ENCODE measurements at regions not wholly inside any gene's neighbourhood (a gene's known extent, or its start where the extent isn't known, plus 50 kb on each side); places are given as distances from the start of the nearest gene placed in this dataset.

- ChIA-PET POLR2A (ENCODE audit: unreplicated experiment) (no interaction called here), CTCF (no interaction called here)
- H2BK5ac ChIP-seq (ENCODE audit: low read depth, low read length, poor library complexity, severe bottlenecking), result no peak overlapping the region
- no peaks in the 10 kb centered on the region for H3K36me3 ChIP-seq (ENCODE audit: control insufficient read depth, insufficient read depth, low read length)
- DNase-seq (peak; percentile 80), ATAC-seq (ENCODE audit: low read depth) (peak; percentile 64; the same call in 1 of the 2 replicates)
- H2BK120ac ChIP-seq (ENCODE audit: low read depth, low read length), result no peak overlapping the region
- no peak overlapping the region for H3K18ac ChIP-seq (ENCODE audit: low read depth, low read length)
- H4K20me1 ChIP-seq (ENCODE audit: insufficient read depth, low read length), result no peaks in the 10 kb centered on the region
- no peak overlapping the region for H2AFZ ChIP-seq (replicated peaks; ENCODE audit: low read length, poor library complexity)
- no peak overlapping the region for H2AK9ac ChIP-seq (replicated peaks; ENCODE audit: low read depth, low read length, poor library complexity)
- no peak overlapping the region for H3K14ac ChIP-seq (replicated peaks; ENCODE audit: low read depth, low read length)
- no peaks in the 10 kb centered on the region for H3K9me3 ChIP-seq (ENCODE audit: control insufficient read depth, insufficient read depth, low read length)
- no peak overlapping the region for H3K4me3 ChIP-seq (ENCODE audit: insufficient read depth, low read depth, low read length)
- H3K79me1 ChIP-seq (ENCODE audit: low read depth in 1 of 2, low read length in 2 of 2), result peaks cover 6 to 19% of the 10 kb centered on the region in 2 experiments
- no peak overlapping the region for H2AK5ac ChIP-seq (ENCODE audit: low read depth, low read length)
- no peak overlapping the region for H3K9ac ChIP-seq (ENCODE audit: low read depth, low read length)
- H3K9me1 ChIP-seq (ENCODE audit: insufficient read depth, low read length), result peaks cover 2% of the 10 kb centered on the region; the same call in 1 of the 2 replicates
- H4K91ac ChIP-seq (ENCODE audit: insufficient read depth, low read depth, low read length), result no peak overlapping the region
- no TSS peak for BruUV-seq (replicated peaks)
- H3K4ac ChIP-seq (ENCODE audit: low read depth, low read length), result no peak overlapping the region
- no peak overlapping the region for H3K27ac ChIP-seq (ENCODE audit: insufficient read depth, low read length)
- no peak overlapping the region for H3K23ac ChIP-seq (ENCODE audit: low read depth, low read length)
- no CpG with 5 or more reads among the region's 4 CpGs for WGBS, 2 experiments (ENCODE audit: extremely low coverage in 2 of 2, insufficient read length in 1 of 2)
- intact Hi-C loops (cut with micrococcal nuclease) (no loop called here), in situ Hi-C loops (cut with MboI; ENCODE audit: low sequenced_read_pairs) (no loop called here), dilution Hi-C loops (cut with HindIII; ENCODE audit: low sequenced_read_pairs, unreplicated experiment) (no loop called here)
- H2BK20ac ChIP-seq (ENCODE audit: low read depth, low read length), result no peak overlapping the region
- no peak overlapping the region for H2BK15ac ChIP-seq (ENCODE audit: low read depth, low read length)
- no peaks in the 10 kb centered on the region for H3K27me3 ChIP-seq (ENCODE audit: control insufficient read depth, insufficient read depth, low read length)
- no peak for TF ChIP-seq RAD21 (IDR thresholded peaks at IDR 0.05; ENCODE audit: low read length)
- no peak for TF ChIP-seq RFX5 (IDR thresholded peaks at IDR 0.05; ENCODE audit: low read depth, low read length)
- TF ChIP-seq SMC3 (IDR thresholded peaks at IDR 0.05; ENCODE audit: low read depth, low read length), result no peak
- TF ChIP-seq CTCF (conservative IDR thresholded peaks at IDR 0.05; ENCODE audit: low read depth, low read length), result no peak
- TF ChIP-seq BHLHE40 (IDR thresholded peaks at IDR 0.05; ENCODE audit: low read depth, low read length), result peak; percentile 83
- no peak for TF ChIP-seq NFE2L2 (IDR thresholded peaks at IDR 0.05; ENCODE audit: low read depth, low read length)
- peak; percentile 77; the same call in 1 of the 2 replicates for TF ChIP-seq MXI1 (IDR thresholded peaks at IDR 0.05; ENCODE audit: borderline replicate concordance, low read depth, low read length)
- no peak for TF ChIP-seq MAZ (IDR thresholded peaks at IDR 0.05; ENCODE audit: borderline replicate concordance, low read depth, low read length)
- TF ChIP-seq FOS (IDR thresholded peaks at IDR 0.05; ENCODE audit: low read depth, low read length), result 0 out of 2 replicates have a peak, but pooled peaks have one; percentile 13
- no peak for TF ChIP-seq RCOR1 (IDR thresholded peaks at IDR 0.05; ENCODE audit: insufficient replicate concordance, low read length)
- no peak for TF ChIP-seq CEBPB (IDR thresholded peaks at IDR 0.05; ENCODE audit: low read depth, low read length)
- peak; percentile 80 for TF ChIP-seq MAFK (IDR thresholded peaks at IDR 0.05; ENCODE audit: low read depth, low read length)
- TF ChIP-seq, protein P1, sequence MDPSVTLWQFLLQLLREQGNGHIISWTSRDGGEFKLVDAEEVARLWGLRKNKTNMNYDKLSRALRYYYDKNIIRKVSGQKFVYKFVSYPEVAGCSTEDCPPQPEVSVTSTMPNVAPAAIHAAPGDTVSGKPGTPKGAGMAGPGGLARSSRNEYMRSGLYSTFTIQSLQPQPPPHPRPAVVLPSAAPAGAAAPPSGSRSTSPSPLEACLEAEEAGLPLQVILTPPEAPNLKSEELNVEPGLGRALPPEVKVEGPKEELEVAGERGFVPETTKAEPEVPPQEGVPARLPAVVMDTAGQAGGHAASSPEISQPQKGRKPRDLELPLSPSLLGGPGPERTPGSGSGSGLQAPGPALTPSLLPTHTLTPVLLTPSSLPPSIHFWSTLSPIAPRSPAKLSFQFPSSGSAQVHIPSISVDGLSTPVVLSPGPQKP (IDR thresholded peaks at IDR 0.05; ENCODE audit: borderline replicate concordance, low read depth, low read length), result no peak
- no peak for TF ChIP-seq CHD1 (IDR thresholded peaks at IDR 0.05; ENCODE audit: low read depth, low read length)
- no peak for TF ChIP-seq USF2 (IDR thresholded peaks at IDR 0.05; ENCODE audit: low read depth, low read length)
- no peak for TF ChIP-seq POLR2A (IDR thresholded peaks at IDR 0.05; ENCODE audit: low read depth, low read length)
- peaks cover 2% of the 10 kb centered on the region; the same call in 1 of the 2 replicates for H3K4me1 ChIP-seq (ENCODE audit: control insufficient read depth, insufficient read depth, low read length)
- no peak overlapping the region; the same call in 1 of the 2 replicates for H4K5ac ChIP-seq (ENCODE audit: low read depth, low read length)
- H3K4me2 ChIP-seq (ENCODE audit: low read depth, low read length), result no peak overlapping the region
- H3K56ac ChIP-seq (ENCODE audit: extremely low read depth, insufficient read depth, low read length), result no peak overlapping the region
- no peak overlapping the region for H4K8ac ChIP-seq (ENCODE audit: low read depth in 2 of 2, low read length in 2 of 2)
These were observed 56.5 kb upstream of the ARHGAP32 start for GRCh38 chr11:129248618-129249017.
